NB4 (cell line): ENCODE measurements at regions not wholly inside any gene's neighbourhood (a gene's known extent, or its start where the extent isn't known, plus 50 kb on each side); places are given as distances from the start of the nearest gene placed in this dataset.

Experiments
- CTCF ChIP-seq: IDR thresholded peaks from one replicate; pipeline ENCODE4 v1.5.1; 2012; ENCODE audit warnings: low read depth, low read length
- MAX ChIP-seq: IDR thresholded peaks from 2 replicates; pipeline ENCODE4 v1.6.1; 2011; ENCODE audit warnings: low read depth, low read length
- MYC ChIP-seq: IDR thresholded peaks from 2 replicates; pipeline ENCODE4 v1.6.1; 2011; ENCODE audit warnings: low read depth, low read length
- POLR2A ChIP-seq: IDR thresholded peaks from 2 replicates; pipeline ENCODE4 v1.6.1; 2011; ENCODE audit warnings: mild to moderate bottlenecking; ENCODE audit not compliant: insufficient read length; ENCODE audit errors: extremely low read depth

GRCh38 chr2:83757329-83757728 is 701.8 kb downstream of the SUCLG1 start:
- TF ChIP-seq CTCF (no peak), MYC (no peak), POLR2A (no peak), MAX (no peak)
